Breast epithelium (tissue), 3 donors: ENCODE measurements at regions not wholly inside any gene's neighbourhood (a gene's known extent, or its start where the extent isn't known, plus 50 kb on each side); places are given as distances from the start of the nearest gene placed in this dataset.

ENCODE experiments used
- POLR2A ChIP-seq: fragments of 450-650 bp; IDR thresholded peaks from one replicate; pipeline ENCODE4 v1.6.1; 2016; ENCODE audit warnings: antibody characterized with exemption, mild to moderate bottlenecking, moderate library complexity
- TF ChIP-seq, protein P1 (sequence below), 3 donors: fragments of 450-650 bp; IDR thresholded peaks; one replicate each; pipeline ENCODE4 v1.5.1; 2016 to 2017; ENCODE audit warnings: antibody characterized with exemption in 3 of 3, mild to moderate bottlenecking in 3 of 3, moderate library complexity in 3 of 3

- TF ChIP-seq, protein P1, sequence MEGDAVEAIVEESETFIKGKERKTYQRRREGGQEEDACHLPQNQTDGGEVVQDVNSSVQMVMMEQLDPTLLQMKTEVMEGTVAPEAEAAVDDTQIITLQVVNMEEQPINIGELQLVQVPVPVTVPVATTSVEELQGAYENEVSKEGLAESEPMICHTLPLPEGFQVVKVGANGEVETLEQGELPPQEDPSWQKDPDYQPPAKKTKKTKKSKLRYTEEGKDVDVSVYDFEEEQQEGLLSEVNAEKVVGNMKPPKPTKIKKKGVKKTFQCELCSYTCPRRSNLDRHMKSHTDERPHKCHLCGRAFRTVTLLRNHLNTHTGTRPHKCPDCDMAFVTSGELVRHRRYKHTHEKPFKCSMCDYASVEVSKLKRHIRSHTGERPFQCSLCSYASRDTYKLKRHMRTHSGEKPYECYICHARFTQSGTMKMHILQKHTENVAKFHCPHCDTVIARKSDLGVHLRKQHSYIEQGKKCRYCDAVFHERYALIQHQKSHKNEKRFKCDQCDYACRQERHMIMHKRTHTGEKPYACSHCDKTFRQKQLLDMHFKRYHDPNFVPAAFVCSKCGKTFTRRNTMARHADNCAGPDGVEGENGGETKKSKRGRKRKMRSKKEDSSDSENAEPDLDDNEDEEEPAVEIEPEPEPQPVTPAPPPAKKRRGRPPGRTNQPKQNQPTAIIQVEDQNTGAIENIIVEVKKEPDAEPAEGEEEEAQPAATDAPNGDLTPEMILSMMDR (IDR thresholded peaks at IDR 0.05) = no peak
- TF ChIP-seq POLR2A = no peak
Observed at GRCh38 chr2:34474646-34475045, 875.5 kb upstream of the FAM98A start.
